Body of pancreas (tissue), 4 donors: ENCODE measurements at regions not wholly inside any gene's neighbourhood (a gene's known extent, or its start where the extent isn't known, plus 50 kb on each side); places are given as distances from the start of the nearest gene placed in this dataset.

Source experiments
- POLR2A ChIP-seq, 3 donors: fragments of 450-650 bp; IDR thresholded peaks; one replicate each; pipeline ENCODE4 v1.6.1; 2016; ENCODE audit warnings: antibody characterized with exemption in 3 of 3, mild to moderate bottlenecking in 2 of 3
- TF ChIP-seq, protein P1 (sequence below), 7 experiments: fragments of 450-650 bp in 4 of 7; fragments of 200-600 bp in 3 of 7; sonication (generic) in 3 of 7; IDR thresholded peaks; one replicate each; pipeline ENCODE4 v1.5.1; 2016 to 2019; ENCODE audit warnings: antibody characterized with exemption in 7 of 7

DNA sequence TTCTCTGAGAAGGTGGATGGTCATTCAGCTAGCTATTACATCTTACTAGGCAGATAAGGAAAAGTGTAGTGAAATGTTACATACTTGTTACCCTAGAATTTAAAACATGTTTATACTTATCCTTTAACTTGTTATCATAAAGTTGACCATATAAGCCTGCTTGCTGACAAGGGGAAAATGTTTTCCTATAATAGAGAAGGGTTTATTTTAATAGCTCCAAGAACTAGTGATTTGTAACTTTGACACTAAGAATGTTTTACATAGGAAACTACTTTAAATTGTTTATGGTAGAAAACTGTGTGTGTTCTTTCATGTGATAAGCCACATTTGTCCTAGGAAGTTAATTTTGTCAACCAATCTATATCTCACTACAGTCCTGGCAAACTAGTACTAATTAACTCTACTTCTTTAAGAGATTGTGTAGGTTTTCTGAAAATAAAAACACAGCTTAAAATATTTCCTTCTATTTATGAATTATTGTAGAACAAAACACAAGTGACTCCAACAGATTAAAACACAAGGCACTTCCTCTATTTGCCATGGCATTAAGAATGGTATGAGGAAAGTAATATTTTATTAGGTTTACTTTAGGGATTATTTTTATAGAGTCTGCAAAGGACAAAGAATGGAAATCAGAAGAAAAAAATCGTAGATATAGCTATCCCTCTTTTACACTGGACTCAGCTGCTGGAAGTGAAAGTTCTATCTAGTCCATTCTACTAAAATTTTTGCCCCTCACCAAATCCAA, 233.3 kb upstream of the NBEA start:
- TF ChIP-seq, protein P1, sequence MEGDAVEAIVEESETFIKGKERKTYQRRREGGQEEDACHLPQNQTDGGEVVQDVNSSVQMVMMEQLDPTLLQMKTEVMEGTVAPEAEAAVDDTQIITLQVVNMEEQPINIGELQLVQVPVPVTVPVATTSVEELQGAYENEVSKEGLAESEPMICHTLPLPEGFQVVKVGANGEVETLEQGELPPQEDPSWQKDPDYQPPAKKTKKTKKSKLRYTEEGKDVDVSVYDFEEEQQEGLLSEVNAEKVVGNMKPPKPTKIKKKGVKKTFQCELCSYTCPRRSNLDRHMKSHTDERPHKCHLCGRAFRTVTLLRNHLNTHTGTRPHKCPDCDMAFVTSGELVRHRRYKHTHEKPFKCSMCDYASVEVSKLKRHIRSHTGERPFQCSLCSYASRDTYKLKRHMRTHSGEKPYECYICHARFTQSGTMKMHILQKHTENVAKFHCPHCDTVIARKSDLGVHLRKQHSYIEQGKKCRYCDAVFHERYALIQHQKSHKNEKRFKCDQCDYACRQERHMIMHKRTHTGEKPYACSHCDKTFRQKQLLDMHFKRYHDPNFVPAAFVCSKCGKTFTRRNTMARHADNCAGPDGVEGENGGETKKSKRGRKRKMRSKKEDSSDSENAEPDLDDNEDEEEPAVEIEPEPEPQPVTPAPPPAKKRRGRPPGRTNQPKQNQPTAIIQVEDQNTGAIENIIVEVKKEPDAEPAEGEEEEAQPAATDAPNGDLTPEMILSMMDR (IDR thresholded peaks at IDR 0.05): no peak
- no peak for TF ChIP-seq POLR2A (IDR thresholded peaks at IDR 0.05)
